Gastroesophageal sphincter (tissue), 3 donors: ENCODE measurements at regions not wholly inside any gene's neighbourhood (a gene's known extent, or its start where the extent isn't known, plus 50 kb on each side); places are given as distances from the start of the nearest gene placed in this dataset.

Experiments used
- EP300 ChIP-seq: sonication (generic); formaldehyde crosslinking; IDR thresholded peaks from one replicate; pipeline ENCODE4 v1.6.1; 2017; ENCODE audit warnings: antibody characterized with exemption, mild to moderate bottlenecking
- TF ChIP-seq, protein P1 (sequence below), 4 experiments: fragments of 200-600 bp in 2 of 4; fragments of 450-650 bp in 2 of 4; sonication (generic) in 1 of 4; IDR thresholded peaks; one replicate each; pipeline ENCODE4 v1.5.1; 2017 to 2019; ENCODE audit warnings: antibody characterized with exemption in 4 of 4, mild to moderate bottlenecking in 2 of 4, moderate library complexity in 2 of 4

DNA sequence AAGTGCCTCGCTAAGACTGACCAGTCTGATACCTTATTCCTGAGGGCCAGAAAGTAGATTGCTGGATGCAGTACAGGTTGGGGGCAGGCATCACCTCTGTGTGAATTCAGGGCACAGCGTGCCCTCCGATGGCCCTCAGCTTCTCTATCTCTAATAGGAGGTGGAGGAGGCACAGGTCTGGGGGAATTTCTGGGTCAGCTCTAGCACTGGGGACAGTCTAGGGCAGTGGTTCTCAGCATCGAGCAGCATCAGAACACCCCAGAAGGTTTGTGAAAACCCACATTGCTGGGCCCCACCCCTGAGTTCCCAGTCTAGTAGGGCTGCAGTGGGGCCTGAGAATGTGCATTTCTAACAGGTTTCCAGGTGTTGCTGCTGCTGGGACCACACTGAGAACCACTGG is 166.7 kb downstream of the CDC5L start:
- TF ChIP-seq, protein P1, sequence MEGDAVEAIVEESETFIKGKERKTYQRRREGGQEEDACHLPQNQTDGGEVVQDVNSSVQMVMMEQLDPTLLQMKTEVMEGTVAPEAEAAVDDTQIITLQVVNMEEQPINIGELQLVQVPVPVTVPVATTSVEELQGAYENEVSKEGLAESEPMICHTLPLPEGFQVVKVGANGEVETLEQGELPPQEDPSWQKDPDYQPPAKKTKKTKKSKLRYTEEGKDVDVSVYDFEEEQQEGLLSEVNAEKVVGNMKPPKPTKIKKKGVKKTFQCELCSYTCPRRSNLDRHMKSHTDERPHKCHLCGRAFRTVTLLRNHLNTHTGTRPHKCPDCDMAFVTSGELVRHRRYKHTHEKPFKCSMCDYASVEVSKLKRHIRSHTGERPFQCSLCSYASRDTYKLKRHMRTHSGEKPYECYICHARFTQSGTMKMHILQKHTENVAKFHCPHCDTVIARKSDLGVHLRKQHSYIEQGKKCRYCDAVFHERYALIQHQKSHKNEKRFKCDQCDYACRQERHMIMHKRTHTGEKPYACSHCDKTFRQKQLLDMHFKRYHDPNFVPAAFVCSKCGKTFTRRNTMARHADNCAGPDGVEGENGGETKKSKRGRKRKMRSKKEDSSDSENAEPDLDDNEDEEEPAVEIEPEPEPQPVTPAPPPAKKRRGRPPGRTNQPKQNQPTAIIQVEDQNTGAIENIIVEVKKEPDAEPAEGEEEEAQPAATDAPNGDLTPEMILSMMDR (IDR thresholded peaks at IDR 0.05), result no peak
- no peak for TF ChIP-seq EP300
